ENCODE measurements at regions not wholly inside any gene's neighbourhood (a gene's known extent, or its start where the extent isn't known, plus 50 kb on each side); places are given as distances from the start of the nearest gene placed in this dataset.

GRCh38 chr12:14314801-14315200, 50.7 kb upstream of the ATF7IP start:
- no peaks in the 10 kb centered on the region for H3K36me3 ChIP-seq (ENCODE audit: insufficient read depth, low read length, poor library complexity, severe bottlenecking)
- BruUV-seq (replicated peaks): no TSS peak
- CTCF ChIA-PET: no interaction called here
- H3K27ac ChIP-seq (ENCODE audit: low read depth, low read length, poor library complexity, severe bottlenecking): no peak overlapping the region
- H3K27me3 ChIP-seq (replicated peaks; ENCODE audit: insufficient read depth, low read depth, low read length, poor library complexity): no peaks in the 10 kb centered on the region
- DNase-seq (ENCODE audit: low spot score): no peak
- H3K4me1 ChIP-seq (ENCODE audit: insufficient read depth, low read length, poor library complexity, severe bottlenecking): no peaks in the 10 kb centered on the region
- POLR2A ChIA-PET (ENCODE audit: low non-redundant PET): no interaction called here
- peaks cover 4% of the 10 kb centered on the region for H3K9me3 ChIP-seq (ENCODE audit: low read depth, low read length, poor library complexity, severe bottlenecking)
- TF ChIP-seq CTCF (conservative IDR thresholded peaks at IDR 0.05; ENCODE audit: low read depth, low read length): no peak
- intact Hi-C loops (cut with micrococcal nuclease; ENCODE audit: unreplicated experiment): no loop called here
- no peak overlapping the region for H3K4me3 ChIP-seq (ENCODE audit: low read depth, low read length, poor library complexity, severe bottlenecking)

GRCh38 chr12:14315501-14315900, 50.0 kb upstream of the ATF7IP start:
- no peak for DNase-seq (ENCODE audit: low spot score)
- H3K36me3 ChIP-seq (ENCODE audit: insufficient read depth, low read length, poor library complexity, severe bottlenecking): no peaks in the 10 kb centered on the region
- H3K27me3 ChIP-seq (replicated peaks; ENCODE audit: insufficient read depth, low read depth, low read length, poor library complexity): no peaks in the 10 kb centered on the region
- intact Hi-C loops (cut with micrococcal nuclease; ENCODE audit: unreplicated experiment): no loop called here
- POLR2A ChIA-PET (ENCODE audit: low non-redundant PET): no interaction called here
- CTCF ChIA-PET: no interaction called here
- peaks cover 4% of the 10 kb centered on the region for H3K9me3 ChIP-seq (ENCODE audit: low read depth, low read length, poor library complexity, severe bottlenecking)
- no TSS peak for BruUV-seq (replicated peaks)
- no peaks in the 10 kb centered on the region for H3K4me1 ChIP-seq (ENCODE audit: insufficient read depth, low read length, poor library complexity, severe bottlenecking)
- H3K4me3 ChIP-seq (ENCODE audit: low read depth, low read length, poor library complexity, severe bottlenecking): no peak overlapping the region
- TF ChIP-seq EZH2 (IDR thresholded peaks at IDR 0.05; ENCODE audit: borderline replicate concordance, low read depth, low read length, poor library complexity, severe bottlenecking) (no peak), CTCF (conservative IDR thresholded peaks at IDR 0.05; ENCODE audit: low read depth, low read length) (no peak)
- H3K27ac ChIP-seq (ENCODE audit: low read depth, low read length, poor library complexity, severe bottlenecking): no peak overlapping the region

Data from A673 (cell line).